Activated gamma-delta T cell (primary cell): ENCODE measurements at regions not wholly inside any gene's neighbourhood (a gene's known extent, or its start where the extent isn't known, plus 50 kb on each side); places are given as distances from the start of the nearest gene placed in this dataset.

Source experiments
- DNase-seq: peaks from one replicate; lab custom pipeline; 2025; lab: John Stamatoyannopoulos, UW

- DNase-seq: no peak
Measured at GRCh38 chr9:89554307-89555035, 50.3 kb upstream of the GADD45G start.

GRCh38 chr9:89553451-89554010 is 51.3 kb upstream of the GADD45G start:
- DNase-seq: no peak

- no peak for DNase-seq
Measured at GRCh38 chr9:89550346-89550927, 52.5 kb upstream of the SEMA4D start.

GRCh38 chr9:89549031-89549644 is 51.2 kb upstream of the SEMA4D start:
- peak; percentile 33 for DNase-seq

- no peak for DNase-seq
Measured at GRCh38 chr9:89548071-89548638, 50.2 kb upstream of the SEMA4D start.
